ENCODE measurements at regions not wholly inside any gene's neighbourhood (a gene's known extent, or its start where the extent isn't known, plus 50 kb on each side); places are given as distances from the start of the nearest gene placed in this dataset.

DNA sequence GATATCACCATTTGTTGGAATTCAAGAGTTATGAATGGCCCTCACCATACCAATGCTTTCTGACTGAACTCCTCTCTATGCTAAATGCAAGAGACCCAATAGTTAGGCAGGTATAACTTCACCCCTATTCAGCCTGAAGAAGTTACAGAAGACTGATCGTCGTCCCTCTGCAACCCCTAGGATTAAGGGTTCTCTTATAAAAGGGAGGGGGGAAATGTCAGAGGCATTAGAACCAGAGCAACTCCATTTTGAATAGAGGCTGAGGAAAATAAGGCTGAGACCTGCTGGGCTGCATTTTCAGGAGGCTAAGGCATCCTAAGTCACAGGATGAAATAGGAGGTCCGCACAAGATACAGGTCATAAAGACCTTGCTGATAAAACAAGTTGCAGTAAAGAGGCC is 494.3 kb downstream of the SPRY1 start:
- TF ChIP-seq, protein P1, sequence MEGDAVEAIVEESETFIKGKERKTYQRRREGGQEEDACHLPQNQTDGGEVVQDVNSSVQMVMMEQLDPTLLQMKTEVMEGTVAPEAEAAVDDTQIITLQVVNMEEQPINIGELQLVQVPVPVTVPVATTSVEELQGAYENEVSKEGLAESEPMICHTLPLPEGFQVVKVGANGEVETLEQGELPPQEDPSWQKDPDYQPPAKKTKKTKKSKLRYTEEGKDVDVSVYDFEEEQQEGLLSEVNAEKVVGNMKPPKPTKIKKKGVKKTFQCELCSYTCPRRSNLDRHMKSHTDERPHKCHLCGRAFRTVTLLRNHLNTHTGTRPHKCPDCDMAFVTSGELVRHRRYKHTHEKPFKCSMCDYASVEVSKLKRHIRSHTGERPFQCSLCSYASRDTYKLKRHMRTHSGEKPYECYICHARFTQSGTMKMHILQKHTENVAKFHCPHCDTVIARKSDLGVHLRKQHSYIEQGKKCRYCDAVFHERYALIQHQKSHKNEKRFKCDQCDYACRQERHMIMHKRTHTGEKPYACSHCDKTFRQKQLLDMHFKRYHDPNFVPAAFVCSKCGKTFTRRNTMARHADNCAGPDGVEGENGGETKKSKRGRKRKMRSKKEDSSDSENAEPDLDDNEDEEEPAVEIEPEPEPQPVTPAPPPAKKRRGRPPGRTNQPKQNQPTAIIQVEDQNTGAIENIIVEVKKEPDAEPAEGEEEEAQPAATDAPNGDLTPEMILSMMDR (IDR thresholded peaks at IDR 0.05) = no peak

DNA sequence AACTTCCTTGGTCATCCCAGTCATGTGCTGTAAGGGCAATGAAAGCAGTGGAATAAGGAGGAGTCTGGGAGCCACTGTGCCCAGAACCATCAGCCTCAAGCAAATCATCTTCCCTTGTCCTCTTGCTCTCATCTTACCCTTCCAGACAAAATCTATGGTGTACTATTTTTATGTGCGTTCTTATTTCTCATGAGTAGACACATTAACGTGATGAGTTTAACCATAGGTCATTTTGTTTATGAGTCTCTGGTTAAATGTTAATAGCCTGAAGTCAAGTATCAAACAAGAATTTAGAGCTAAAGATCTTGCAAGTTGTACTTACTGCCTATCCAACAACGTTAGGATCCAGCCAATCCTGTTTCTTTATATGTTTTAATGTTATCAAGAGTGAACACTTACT is 495.3 kb downstream of the SPRY1 start:
- peaks cover 36% of the 10 kb centered on the region for H3K4me1 ChIP-seq
- H3K27ac ChIP-seq = no peak overlapping the region
- no peaks in the 10 kb centered on the region for H3K9me3 ChIP-seq
- TF ChIP-seq, protein P1 (IDR thresholded peaks at IDR 0.05) = no peak
- intact Hi-C loops (cut with DNase I) = no loop called here
- H3K4me3 ChIP-seq = no peak overlapping the region
- no peaks in the 10 kb centered on the region for H3K27me3 ChIP-seq
- DNase-seq = no peak
- no peaks in the 10 kb centered on the region for H3K36me3 ChIP-seq
- no peak for ATAC-seq

More for the DNA sequence above, 494.3 kb downstream of the SPRY1 start:
- H3K4me3 ChIP-seq = no peak overlapping the region
- no peak overlapping the region for H3K27ac ChIP-seq
- no peak for DNase-seq
- no peaks in the 10 kb centered on the region for H3K9me3 ChIP-seq
- intact Hi-C loops (cut with DNase I) = no loop called here
- H3K4me1 ChIP-seq = peaks cover 30% of the 10 kb centered on the region
- H3K36me3 ChIP-seq = no peaks in the 10 kb centered on the region
- ATAC-seq = no peak
- no peaks in the 10 kb centered on the region for H3K27me3 ChIP-seq

DNA sequence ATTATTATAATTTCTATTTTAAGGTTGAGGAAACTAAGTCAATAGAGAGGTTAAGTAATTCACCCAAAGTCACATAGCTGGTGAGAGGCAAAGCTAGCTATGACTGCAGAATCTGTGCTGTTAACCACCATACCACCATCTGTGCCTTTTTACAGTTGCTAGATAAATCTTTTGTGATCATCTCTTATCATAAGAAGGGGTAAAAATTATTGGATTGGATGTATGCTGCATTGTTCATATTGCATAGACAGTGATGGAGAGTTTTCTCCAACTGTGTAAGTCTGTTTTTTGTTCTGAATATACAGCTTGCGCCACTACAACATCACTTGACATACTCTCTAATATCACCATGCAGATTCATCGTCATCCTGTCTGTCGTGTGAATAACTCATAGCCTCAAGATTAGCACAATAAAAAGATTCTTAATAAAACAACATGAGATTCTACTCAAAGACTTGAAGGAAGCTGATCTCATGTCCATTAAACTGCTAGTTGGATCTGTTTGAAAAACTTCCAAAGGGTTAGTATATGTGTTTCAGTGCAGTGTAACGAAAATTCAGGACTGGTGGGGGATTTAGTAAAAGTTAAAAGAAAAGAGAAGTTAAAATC is 495.9 kb downstream of the SPRY1 start:
- Histone ChIP-seq H3K36me3 (no peaks in the 10 kb centered on the region), H3K27me3 (no peaks in the 10 kb centered on the region), H3K9me3 (no peaks in the 10 kb centered on the region), H3K4me3 (no peak overlapping the region), H3K4me1 (peaks cover 36% of the 10 kb centered on the region), H3K27ac (peak overlapping the region; percentile 7)
- ATAC-seq (no peak), DNase-seq (no peak)
- intact Hi-C loops (cut with DNase I) = no loop called here
- TF ChIP-seq, protein P1 (IDR thresholded peaks at IDR 0.05) = no peak

DNA sequence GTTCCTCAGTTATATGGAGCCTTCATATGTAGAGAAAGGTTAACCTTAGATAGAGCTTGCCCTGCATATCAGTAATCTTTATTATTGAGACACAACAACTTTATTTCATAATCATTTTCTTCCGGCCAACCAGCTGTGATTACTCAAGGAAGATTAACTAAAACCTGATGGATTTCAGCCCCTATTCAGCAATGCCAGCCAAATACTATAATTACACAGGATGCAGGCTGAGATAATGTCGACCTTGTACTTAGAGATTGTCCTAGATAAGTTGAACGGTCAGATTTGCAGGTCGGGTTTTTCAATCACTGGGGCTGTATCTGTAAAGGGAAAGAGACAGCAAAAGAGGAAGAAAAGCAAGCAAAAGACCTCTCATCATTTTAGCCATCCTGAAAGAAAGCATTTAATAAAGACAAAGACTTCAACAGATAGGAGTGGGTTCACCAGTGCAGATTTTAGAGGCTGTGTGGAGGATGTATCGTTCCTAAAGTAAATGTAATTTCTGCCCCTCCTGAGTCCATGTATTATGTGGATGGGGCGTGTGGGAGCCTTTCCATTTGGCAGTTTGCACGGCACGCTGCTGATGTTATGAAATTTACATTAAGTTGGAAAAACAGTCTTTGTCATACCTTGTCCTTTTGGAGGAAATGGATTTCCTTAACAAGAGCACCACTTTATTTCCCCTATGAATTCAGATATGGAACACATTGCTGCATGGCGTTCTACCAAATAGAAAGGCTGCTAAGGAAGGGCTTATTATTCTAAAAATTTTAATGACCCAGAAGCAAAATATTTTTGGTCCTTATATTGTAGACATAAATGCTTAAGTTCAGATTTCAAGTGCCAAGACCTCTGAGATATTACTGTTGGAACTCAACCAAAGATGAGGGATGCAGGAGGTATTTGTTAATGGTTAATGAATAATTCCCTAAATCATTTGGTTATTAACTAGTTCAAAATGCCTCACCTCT is 496.7 kb downstream of the SPRY1 start:
- TF ChIP-seq, protein P1 (IDR thresholded peaks at IDR 0.05) = no peak
- Histone ChIP-seq H3K36me3 (no peaks in the 10 kb centered on the region), H3K27me3 (no peaks in the 10 kb centered on the region), H3K9me3 (no peaks in the 10 kb centered on the region), H3K4me1 (peaks cover 36% of the 10 kb centered on the region), H3K4me3 (no peak overlapping the region), H3K27ac (peak overlapping the region; percentile 7)
- intact Hi-C loops (cut with DNase I) = no loop called here
- ATAC-seq = peak; percentile 31
- DNase-seq = no peak

DNA sequence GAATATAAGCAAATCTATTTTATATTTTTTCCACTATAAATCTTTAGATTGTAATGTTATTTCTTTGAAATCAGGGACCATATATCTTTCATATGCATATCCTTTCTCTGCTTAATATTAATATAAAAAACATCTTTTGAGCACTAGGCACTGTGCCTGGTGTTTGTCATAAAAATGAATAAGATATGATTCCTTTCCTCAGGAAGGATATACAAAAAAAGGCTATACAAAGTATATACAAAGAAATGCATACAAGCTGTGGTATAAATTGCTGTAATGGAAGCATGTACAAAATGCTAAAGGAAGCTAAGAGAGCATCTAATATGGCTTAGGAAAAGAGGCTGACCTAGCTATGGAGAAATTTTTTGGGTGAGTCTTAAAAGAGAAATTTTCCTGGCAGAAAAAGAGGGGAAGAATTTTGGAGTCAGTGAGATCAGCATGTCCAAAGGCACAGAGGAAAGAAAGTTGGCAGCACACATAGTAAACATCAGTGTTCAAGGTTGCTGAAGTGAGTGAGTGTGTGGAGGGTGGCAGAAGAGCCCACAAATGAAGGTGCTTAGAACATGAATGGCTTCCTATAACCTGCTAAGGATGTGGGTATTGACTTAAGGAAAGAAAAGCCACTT is 500.0 kb downstream of the SPRY1 start:
- ATAC-seq (peak; percentile 74), DNase-seq (no peak)
- no peaks in the 10 kb centered on the region for H3K9me3 ChIP-seq
- H3K36me3 ChIP-seq = no peaks in the 10 kb centered on the region
- intact Hi-C loops (cut with DNase I) = no loop called here
- peaks cover 25% of the 10 kb centered on the region for H3K4me1 ChIP-seq
- TF ChIP-seq, protein P1 (IDR thresholded peaks at IDR 0.05) = no peak
- H3K4me3 ChIP-seq = no peak overlapping the region
- H3K27ac ChIP-seq = no peak overlapping the region
- no peaks in the 10 kb centered on the region for H3K27me3 ChIP-seq
